Astrocyte (in vitro differentiated cells and primary cell): ENCODE measurements at regions not wholly inside any gene's neighbourhood (a gene's known extent, or its start where the extent isn't known, plus 50 kb on each side); places are given as distances from the start of the nearest gene placed in this dataset.

Experiments
- DNase-seq: peaks from one replicate; pipeline ENCODE4 v3.0.0-alpha.2; 2010; ENCODE audit warnings: low read depth
- FAIRE-seq: peaks from 2 replicates; lab custom pipeline; 2011; peaks lifted over from hg19 to GRCh38; lab: Jason Lieb, UNC
- H2AFZ ChIP-seq: 2 replicates; pipeline ENCODE4 v1.6.0; 2012; ENCODE audit warnings: low read depth, low read length, inconsistent platforms
- H3K27ac ChIP-seq: 2 replicates; pipeline ENCODE4 v1.5.1; 2011; ENCODE audit warnings: low read depth, low read length, inconsistent platforms
- H3K27me3 ChIP-seq: 2 replicates; pipeline ENCODE4 v1.6.0; 2011; ENCODE audit warnings: low read length, inconsistent platforms; ENCODE audit not compliant: insufficient read depth
- H3K36me3 ChIP-seq: 2 replicates; pipeline ENCODE4 v1.5.1; 2011; ENCODE audit warnings: low read length, inconsistent platforms; ENCODE audit not compliant: insufficient read depth
- H3K4me1 ChIP-seq: 2 replicates; pipeline ENCODE4 v1.5.1; 2011; ENCODE audit warnings: low read length, inconsistent platforms; ENCODE audit not compliant: insufficient read depth
- H3K4me2 ChIP-seq: 2 replicates; pipeline ENCODE4 v1.6.0; 2012; ENCODE audit warnings: low read length, inconsistent platforms
- H3K4me3 ChIP-seq: 2 replicates; pipeline ENCODE4 v1.5.1; 2011; ENCODE audit warnings: low read depth, mild to moderate bottlenecking, low read length, inconsistent platforms; ENCODE audit not compliant: insufficient read depth
- H3K79me2 ChIP-seq: 2 replicates; pipeline ENCODE4 v1.6.0; 2012; ENCODE audit warnings: mild to moderate bottlenecking, low read length, inconsistent platforms; ENCODE audit not compliant: insufficient read depth
- H3K9ac ChIP-seq: 2 replicates; pipeline ENCODE4 v1.6.0; 2012; ENCODE audit warnings: mild to moderate bottlenecking, low read length, inconsistent platforms
- H3K9me3 ChIP-seq: 2 replicates; pipeline ENCODE4 v1.5.1; 2012; ENCODE audit warnings: low read depth, mild to moderate bottlenecking, low read length, inconsistent platforms; ENCODE audit not compliant: insufficient read depth
- H4K20me1 ChIP-seq: 2 replicates; pipeline ENCODE4 v1.6.0; 2012; ENCODE audit warnings: low read length, inconsistent platforms; ENCODE audit not compliant: insufficient read depth
- H3K27ac Mint-ChIP-seq: one replicate; pipeline ENCODE4 v1.8.0; 2021; ENCODE audit warnings: mild to moderate bottlenecking, mixed read lengths; ENCODE audit not compliant: unreplicated experiment
- H3K27me3 Mint-ChIP-seq: one replicate; pipeline ENCODE4 v1.8.0; 2021; ENCODE audit warnings: low read depth, mixed read lengths; ENCODE audit not compliant: unreplicated experiment
- H3K36me3 Mint-ChIP-seq: one replicate; pipeline ENCODE4 v1.8.0; 2021; ENCODE audit warnings: low read depth, mixed read lengths; ENCODE audit not compliant: unreplicated experiment
- H3K4me1 Mint-ChIP-seq: one replicate; pipeline ENCODE4 v1.8.0; 2021; ENCODE audit warnings: low read depth, mixed read lengths; ENCODE audit not compliant: unreplicated experiment
- H3K4me3 Mint-ChIP-seq: one replicate; pipeline ENCODE4 v1.8.0; 2021; ENCODE audit warnings: mild to moderate bottlenecking, moderate library complexity, mixed read lengths; ENCODE audit not compliant: unreplicated experiment
- H3K9me3 Mint-ChIP-seq: one replicate; pipeline ENCODE4 v1.8.0; 2021; ENCODE audit warnings: mild to moderate bottlenecking, mixed read lengths; ENCODE audit not compliant: unreplicated experiment
- CTCF ChIP-seq: IDR thresholded peaks from 2 replicates; pipeline ENCODE4 v1.5.1; 2011; ENCODE audit warnings: low read depth, mild to moderate bottlenecking, inconsistent platforms, low read length, moderate library complexity; ENCODE audit not compliant: insufficient read depth
- EZH2 ChIP-seq: IDR thresholded peaks from 2 replicates; pipeline ENCODE4 v1.6.1; 2012; ENCODE audit warnings: mild to moderate bottlenecking, low read length, inconsistent platforms; ENCODE audit not compliant: insufficient read depth

GRCh38 chr2:16006537-16007166 is 66.3 kb downstream of the MYCN start:
- DNase-seq, result no peak
- TF ChIP-seq EZH2 (no peak), CTCF (no peak)

DNA sequence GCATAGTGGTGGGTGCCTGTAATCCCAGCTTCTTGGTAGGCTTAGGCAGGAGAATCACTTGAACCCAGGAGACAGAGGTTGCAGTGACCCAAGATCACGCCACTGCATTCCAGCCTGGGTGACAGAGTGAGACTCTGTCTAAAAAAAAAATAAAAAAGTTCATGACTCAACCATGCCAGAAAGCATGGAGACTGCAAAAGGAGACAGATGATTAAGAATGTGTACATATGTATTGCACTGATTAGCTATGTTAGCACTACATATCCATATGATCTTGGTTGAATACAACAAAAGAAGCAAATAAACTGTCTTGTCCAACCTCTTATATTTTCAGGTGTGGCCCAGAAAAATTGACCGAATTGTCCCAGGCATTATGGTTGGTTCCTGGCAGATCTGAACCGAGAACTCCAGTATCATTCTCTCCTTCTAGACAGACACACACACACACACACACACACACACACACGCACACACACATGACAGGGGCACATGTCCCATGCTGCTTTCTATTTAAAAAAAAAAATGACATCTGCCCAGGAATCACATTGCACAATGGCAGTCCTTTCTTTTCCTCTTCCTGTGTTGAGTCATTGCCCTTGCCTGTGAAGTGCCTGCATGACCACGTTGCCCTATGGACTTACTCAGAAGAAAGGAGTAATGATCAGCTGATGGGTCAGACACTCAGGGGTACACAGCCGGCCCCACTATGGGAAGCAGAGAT is 65.6 kb downstream of the MYCN start:
- Mint-ChIP-seq H3K4me3 (no peak overlapping the region), H3K36me3 (no peaks in the 10 kb centered on the region), H3K27me3 (peaks cover 5% of the 10 kb centered on the region), H3K27ac (peak overlapping the region; percentile 10), H3K4me1 (peaks cover 4% of the 10 kb centered on the region), H3K9me3 (peaks cover 8% of the 10 kb centered on the region)
- Histone ChIP-seq H3K27ac (no peak overlapping the region), H2AFZ (no peak overlapping the region), H3K79me2 (no peaks in the 10 kb centered on the region), H3K4me1 (no peaks in the 10 kb centered on the region), H3K9ac (no peak overlapping the region), H3K9me3 (peaks cover 11% of the 10 kb centered on the region), H3K4me3 (no peak overlapping the region), H3K36me3 (no peaks in the 10 kb centered on the region), H4K20me1 (no peaks in the 10 kb centered on the region), H3K4me2 (no peak overlapping the region), H3K27me3 (no peaks in the 10 kb centered on the region)
- no peak for TF ChIP-seq EZH2
- no peak for TF ChIP-seq CTCF
- FAIRE-seq (no peak), DNase-seq (no peak)

More at GRCh38 chr2:16006537-16007166, 66.3 kb downstream of the MYCN start:
- Histone ChIP-seq H3K4me3 (no peak overlapping the region), H4K20me1 (no peaks in the 10 kb centered on the region), H3K9ac (no peak overlapping the region), H3K27ac (no peak overlapping the region), H3K79me2 (no peaks in the 10 kb centered on the region), H3K36me3 (no peaks in the 10 kb centered on the region), H3K9me3 (peaks cover 11% of the 10 kb centered on the region), H3K4me2 (no peak overlapping the region), H2AFZ (no peak overlapping the region), H3K4me1 (no peaks in the 10 kb centered on the region), H3K27me3 (peaks cover 2% of the 10 kb centered on the region)
- Mint-ChIP-seq H3K4me3 (no peak overlapping the region), H3K9me3 (peaks cover 8% of the 10 kb centered on the region), H3K27ac (peak overlapping the region; percentile 10), H3K4me1 (peaks cover 4% of the 10 kb centered on the region), H3K36me3 (no peaks in the 10 kb centered on the region), H3K27me3 (peaks cover 5% of the 10 kb centered on the region)
- FAIRE-seq, result no peak

DNA sequence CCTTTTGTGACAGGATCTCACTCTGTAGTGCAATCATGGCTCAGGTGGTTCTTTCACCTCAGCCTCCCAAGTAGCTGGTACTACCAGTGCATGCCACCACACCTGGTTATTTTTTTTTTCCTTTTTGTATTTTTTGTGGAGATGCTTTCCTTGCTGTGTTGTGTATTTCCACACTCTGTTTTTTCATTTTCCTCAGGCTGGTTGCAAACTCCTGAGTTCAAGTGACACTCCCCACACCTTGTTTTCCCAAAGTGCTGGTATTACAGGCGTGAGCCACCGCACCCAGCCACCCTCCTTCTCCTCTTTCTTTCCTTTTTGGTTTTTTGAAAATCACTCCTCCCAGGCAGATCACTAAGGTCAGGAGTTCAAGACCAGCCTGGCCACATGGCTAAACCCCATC is 65.0 kb downstream of the MYCN start:
- H3K9ac ChIP-seq, result no peak overlapping the region
- H3K27ac ChIP-seq, result no peak overlapping the region
- H3K36me3 ChIP-seq, result no peaks in the 10 kb centered on the region
- DNase-seq (no peak), FAIRE-seq (no peak)
- Mint-ChIP-seq H3K4me3 (no peak overlapping the region), H3K27me3 (peaks cover 5% of the 10 kb centered on the region), H3K9me3 (peaks cover 8% of the 10 kb centered on the region), H3K36me3 (no peaks in the 10 kb centered on the region), H3K4me1 (peaks cover 4% of the 10 kb centered on the region), H3K27ac (no peak overlapping the region)
- H3K4me3 ChIP-seq, result no peak overlapping the region
- H3K4me2 ChIP-seq, result no peak overlapping the region
- no peak overlapping the region for H2AFZ ChIP-seq
- TF ChIP-seq CTCF, result no peak
- no peak for TF ChIP-seq EZH2
- no peaks in the 10 kb centered on the region for H4K20me1 ChIP-seq
- H3K9me3 ChIP-seq, result peaks cover 11% of the 10 kb centered on the region
- H3K4me1 ChIP-seq, result no peaks in the 10 kb centered on the region
- H3K79me2 ChIP-seq, result no peaks in the 10 kb centered on the region
- H3K27me3 ChIP-seq, result no peaks in the 10 kb centered on the region
